H1 (cell line): ENCODE measurements at regions not wholly inside any gene's neighbourhood (a gene's known extent, or its start where the extent isn't known, plus 50 kb on each side); places are given as distances from the start of the nearest gene placed in this dataset.

ENCODE experiments used
- CTCF ChIA-PET: fragments of 300-600 bp; sonication (Branson Sonifier 250); formaldehyde crosslinking; loops from one replicate; lab custom pipeline; 2021; ENCODE audit not compliant: partially characterized antibody; lab: Charles Lee
- POLR2A ChIA-PET: fragments of 300-600 bp; sonication (Branson Sonifier 250); formaldehyde crosslinking; loops from one replicate; lab custom pipeline; 2021; ENCODE audit warnings: inconsistent platforms; ENCODE audit not compliant: partially characterized antibody; lab: Charles Lee
- DNase-seq, 2 experiments: peaks; one replicate each; pipeline versions ENCODE4 v3.0.0 to v3.0.0-alpha.2; 2010 to 2022; ENCODE audit warnings: low spot score in 2 of 2, low read depth in 1 of 2, mixed read lengths in 1 of 2
- FAIRE-seq: peaks from 2 replicates; lab custom pipeline; 2011; peaks lifted over from hg19 to GRCh38; lab: Jason Lieb, UNC
- H2AFZ ChIP-seq: 2 replicates; pipeline ENCODE4 v1.8.1; 2012; ENCODE audit warnings: low read length, inconsistent platforms
- H2AK5ac ChIP-seq: 2 replicates; pipeline ENCODE4 v1.6.1; 2013; ENCODE audit warnings: low read depth, low read length
- H2BK120ac ChIP-seq: replicated peaks from 2 replicates; pipeline ENCODE3; 2013; ENCODE audit warnings: low read depth, low read length, inconsistent platforms
- H2BK12ac ChIP-seq: 2 replicates; pipeline ENCODE4 v1.6.1; 2013; ENCODE audit warnings: low read depth, low read length
- H2BK15ac ChIP-seq: 2 replicates; pipeline ENCODE4 v1.6.1; 2013; ENCODE audit warnings: low read length
- H2BK20ac ChIP-seq: 2 replicates; pipeline ENCODE4 v1.6.1; 2013; ENCODE audit warnings: low read length
- H2BK5ac ChIP-seq: 2 replicates; pipeline ENCODE4 v1.6.1; 2013; ENCODE audit warnings: low read depth, low read length
- H3K14ac ChIP-seq: 2 replicates; pipeline ENCODE4 v1.6.1; 2013; ENCODE audit warnings: inconsistent platforms; ENCODE audit not compliant: insufficient read length
- H3K18ac ChIP-seq: 2 replicates; pipeline ENCODE4 v1.6.1; 2013; ENCODE audit warnings: low read length; ENCODE audit errors: extremely low read depth
- H3K23ac ChIP-seq: 2 replicates; pipeline ENCODE4 v1.6.1; 2013; ENCODE audit warnings: inconsistent platforms; ENCODE audit not compliant: insufficient read length
- H3K23me2 ChIP-seq: 2 replicates; pipeline ENCODE4 v1.6.1; 2013; ENCODE audit warnings: low read depth, low read length
- H3K27ac ChIP-seq: 2 replicates; pipeline ENCODE4 v1.6.1; 2011; ENCODE audit warnings: low read depth, low read length, inconsistent platforms
- H3K27me3 ChIP-seq, 4 experiments: replicated peaks in 1 of 4; 1 replicate in 1 of 4; 2 replicates in 3 of 4; pipeline versions ENCODE4 v1.6.1 to v1.8.1; 2011 to 2013; ENCODE audit warnings: low read length in 3 of 4, mild to moderate bottlenecking in 3 of 4, inconsistent platforms in 2 of 4, mixed read lengths in 2 of 4, moderate library complexity in 1 of 4; ENCODE audit not compliant: control insufficient read depth in 3 of 4, insufficient read depth in 3 of 4; ENCODE audit errors: extremely low read depth in 1 of 4
- H3K36me3 ChIP-seq, 4 experiments: 2 replicates each; pipeline versions ENCODE4 v1.6.1 to v1.8.1; 2011 to 2013; ENCODE audit warnings: mild to moderate bottlenecking in 4 of 4, low read length in 3 of 4, moderate library complexity in 2 of 4, control low read depth in 1 of 4, inconsistent platforms in 1 of 4; ENCODE audit not compliant: insufficient read depth in 4 of 4, control insufficient read depth in 2 of 4
- H3K4ac ChIP-seq: replicated peaks from 2 replicates; pipeline ENCODE3; 2013; ENCODE audit warnings: low read length, low read depth, mixed read lengths, inconsistent platforms; ENCODE audit not compliant: insufficient read length
- H3K4me1 ChIP-seq, 4 experiments: replicated peaks in 1 of 4; 1 replicate in 1 of 4; 2 replicates in 3 of 4; pipeline versions ENCODE4 v1.6.1 to v1.8.1; 2011 to 2013; ENCODE audit warnings: low read length in 3 of 4, inconsistent platforms in 2 of 4, mixed read lengths in 1 of 4; ENCODE audit not compliant: insufficient read depth in 4 of 4, control insufficient read depth in 3 of 4
- H3K4me2 ChIP-seq, 2 experiments: 2 replicates each; pipeline versions ENCODE4 v1.6.1 to v1.8.1; 2011 to 2013; ENCODE audit warnings: low read depth in 2 of 2, low read length in 2 of 2, control low read depth in 1 of 2, inconsistent platforms in 1 of 2, mild to moderate bottlenecking in 1 of 2; ENCODE audit not compliant: insufficient read depth in 1 of 2
- H3K4me3 ChIP-seq, 4 experiments: fragments of 200-600, 300-600 bp in 1 of 4; sonication (generic), shearing (Covaris generic), sonication (Bioruptor Twin) in 1 of 4; 2 replicates each; pipeline versions ENCODE4 v1.5.1 to v1.8.1; 2011 to 2016; ENCODE audit warnings: low read length in 4 of 4, low read depth in 3 of 4, control low read depth in 2 of 4, inconsistent platforms in 2 of 4, mild to moderate bottlenecking in 2 of 4, mixed read lengths in 1 of 4, moderate library complexity in 1 of 4; ENCODE audit not compliant: insufficient read depth in 2 of 4; ENCODE audit errors: extremely low read depth in 1 of 4
- H3K56ac ChIP-seq: replicated peaks from 2 replicates; pipeline ENCODE3; 2013; ENCODE audit warnings: low read depth, mild to moderate bottlenecking, mixed read lengths, low read length, inconsistent platforms; ENCODE audit not compliant: insufficient read length
- H3K79me1 ChIP-seq: 2 replicates; pipeline ENCODE4 v1.6.1; 2013; ENCODE audit warnings: low read depth, low read length, control low read depth
- H3K79me2 ChIP-seq, 2 experiments: 2 replicates each; pipeline versions ENCODE4 v1.6.1 to v1.8.1; 2012 to 2013; ENCODE audit warnings: low read length in 2 of 2, mild to moderate bottlenecking in 2 of 2, inconsistent platforms in 1 of 2; ENCODE audit not compliant: insufficient read depth in 2 of 2, control insufficient read depth in 1 of 2
- H3K9ac ChIP-seq, 4 experiments: replicated peaks in 1 of 4; 1 replicate in 1 of 4; 2 replicates in 3 of 4; pipeline versions ENCODE4 v1.6.1 to v1.8.1; 2011 to 2013; ENCODE audit warnings: low read depth in 3 of 4, low read length in 3 of 4, control low read depth in 2 of 4, mild to moderate bottlenecking in 2 of 4, moderate library complexity in 2 of 4, inconsistent platforms in 1 of 4; ENCODE audit errors: extremely low read depth in 1 of 4
- H3K9me3 ChIP-seq, 2 experiments: 2 replicates each; pipeline versions ENCODE4 v1.6.1 to v1.8.1; 2012 to 2013; ENCODE audit warnings: mild to moderate bottlenecking in 2 of 2, moderate library complexity in 2 of 2, control low read depth in 1 of 2, inconsistent platforms in 1 of 2, low read depth in 1 of 2, low read length in 1 of 2, mixed read lengths in 1 of 2; ENCODE audit not compliant: insufficient read depth in 2 of 2
- H4K20me1 ChIP-seq, 2 experiments: replicated peaks in 1 of 2; 2 replicates each; pipeline versions ENCODE3 to v1.8.1; 2011 to 2013; ENCODE audit warnings: inconsistent platforms in 2 of 2, low read length in 2 of 2, mild to moderate bottlenecking in 1 of 2; ENCODE audit not compliant: insufficient read depth in 2 of 2, control insufficient read depth in 1 of 2
- H4K5ac ChIP-seq: 2 replicates; pipeline ENCODE4 v1.6.1; 2013; ENCODE audit warnings: low read length, low read depth, mixed read lengths, inconsistent platforms; ENCODE audit not compliant: insufficient read length
- H4K8ac ChIP-seq: 2 replicates; pipeline ENCODE4 v1.8.0; 2013; ENCODE audit warnings: mild to moderate bottlenecking, moderate library complexity, low read length, inconsistent platforms; ENCODE audit not compliant: insufficient read depth; ENCODE audit errors: extremely low read depth
- H4K91ac ChIP-seq: replicated peaks from 2 replicates; pipeline ENCODE3; 2013; ENCODE audit warnings: low read length, mixed read lengths, inconsistent platforms; ENCODE audit not compliant: insufficient read length
- ATF3 ChIP-seq: IDR thresholded peaks from 2 replicates; pipeline ENCODE4 v1.6.1; 2011; ENCODE audit warnings: low read depth, mild to moderate bottlenecking, low read length; ENCODE audit not compliant: insufficient read depth
- EZH2 ChIP-seq: fragments of 200-600 bp; sonication (generic); IDR thresholded peaks from 2 replicates; pipeline ENCODE4 v1.7.1; 2012; ENCODE audit warnings: low read depth, mild to moderate bottlenecking, moderate library complexity, low read length, inconsistent platforms; ENCODE audit not compliant: severe bottlenecking
- JUN ChIP-seq: IDR thresholded peaks from 2 replicates; pipeline ENCODE4 v1.6.1; 2011; ENCODE audit warnings: low read depth, mild to moderate bottlenecking, improper control_type of control experiment, low read length
- MAX ChIP-seq: IDR thresholded peaks from 2 replicates; pipeline ENCODE4 v1.6.1; 2012; ENCODE audit warnings: inconsistent platforms
- POLR2AphosphoS5 ChIP-seq: IDR thresholded peaks from 2 replicates; pipeline ENCODE4 v1.6.1; 2011; ENCODE audit warnings: low read depth, low read length
- RAD21 ChIP-seq, 2 experiments: IDR thresholded peaks in 1 of 2; conservative IDR thresholded peaks in 1 of 2; 2 replicates each; pipeline ENCODE4 v1.6.1; 2011; ENCODE audit warnings: low read depth in 2 of 2, low read length in 2 of 2, improper control_type of control experiment in 1 of 2, inconsistent platforms in 1 of 2, mild to moderate bottlenecking in 1 of 2, moderate library complexity in 1 of 2
- WGBS, 2 experiments: shearing (Covaris generic) in 1 of 2; methylation state at CpG; one replicate each; pipeline versions ENCODE4 v1.1.6 to v1.1.7; 2013 to 2015; ENCODE audit warnings: low lambda C conversion rate in 2 of 2, mixed read lengths in 2 of 2, inconsistent platforms in 1 of 2, low coverage in 1 of 2, missing lambda C conversion rate in 1 of 2; ENCODE audit not compliant: insufficient replicate concordance in 2 of 2, insufficient coverage in 1 of 2, insufficient read length in 1 of 2; ENCODE audit errors: extremely low coverage in 1 of 2, missing lambda C conversion rate in 1 of 2; 5-methylcytosine and 5-hydroxymethylcytosine counted together

GRCh38 chr7:120089968-120090367, 183.0 kb upstream of the KCND2 start:
- no peak for DNase-seq
- POLR2A ChIA-PET = no interaction called here
- no peaks in the 10 kb centered on the region for H4K20me1 ChIP-seq
- no peaks in the 10 kb centered on the region for H3K36me3 ChIP-seq
- no peak overlapping the region for H3K27ac ChIP-seq
- no peak overlapping the region for H2BK15ac ChIP-seq
- no peak overlapping the region for H3K14ac ChIP-seq
- no peaks in the 10 kb centered on the region for H3K4me1 ChIP-seq
- no peak overlapping the region for H3K4me2 ChIP-seq
- H3K23me2 ChIP-seq = no peaks in the 10 kb centered on the region; the same call in 1 of the 2 replicates
- no peak overlapping the region for H3K4me3 ChIP-seq
- no peaks in the 10 kb centered on the region for H3K9me3 ChIP-seq
- no peak overlapping the region for H3K18ac ChIP-seq
- H3K79me1 ChIP-seq = no peaks in the 10 kb centered on the region
- 89% methylated on average over 4 of the region's 4 CpGs; no CpG with 5 or more reads in 1 of the 2 experiments for WGBS, 2 experiments
- H2BK5ac ChIP-seq = no peak overlapping the region
- TF ChIP-seq RAD21 (IDR thresholded peaks at IDR 0.05 in 1 of 2, conservative IDR thresholded peaks at IDR 0.05 in 1 of 2; ENCODE audit: low read depth in 2 of 2, low read length in 2 of 2) (0 out of 4 replicates have a peak, but pooled peaks of 1 of the 2 experiments have one; percentile 8), POLR2AphosphoS5 (no peak), JUN (no peak), MAX (no peak), EZH2 (no peak), ATF3 (no peak)
- TF ChIP-seq, all 59 proteins: peak for 1
- H3K23ac ChIP-seq = no peak overlapping the region
- no peak overlapping the region for H2AK5ac ChIP-seq
- no peak overlapping the region for H2BK120ac ChIP-seq
- H4K91ac ChIP-seq = no peak overlapping the region
- no peak overlapping the region for H2BK12ac ChIP-seq
- H2AFZ ChIP-seq = no peak overlapping the region
- H3K27me3 ChIP-seq = no peaks in the 10 kb centered on the region
- H3K9ac ChIP-seq = no peak overlapping the region
- no peak overlapping the region for H3K56ac ChIP-seq
- no peak overlapping the region for H4K8ac ChIP-seq
- no peak for FAIRE-seq
- no peak overlapping the region for H2BK20ac ChIP-seq
- no peaks in the 10 kb centered on the region for H3K79me2 ChIP-seq
- H4K5ac ChIP-seq = no peak overlapping the region
- CTCF ChIA-PET = no interaction called here
- H3K4ac ChIP-seq = no peak overlapping the region
